OCI-LY7 (cell line): ENCODE measurements at regions not wholly inside any gene's neighbourhood (a gene's known extent, or its start where the extent isn't known, plus 50 kb on each side); places are given as distances from the start of the nearest gene placed in this dataset.

ENCODE experiments used
- CTCF ChIP-seq: fragments of 200-600 bp; sonication (generic); conservative IDR thresholded peaks from 2 replicates; pipeline ENCODE4 v1.5.1; 2014; ENCODE audit warnings: mild to moderate bottlenecking, antibody characterized with exemption, low read length, moderate library complexity, mixed read lengths
- EZH2phosphoT487 ChIP-seq: fragments of 200-600 bp; sonication (generic); IDR thresholded peaks from 2 replicates; pipeline ENCODE4 v1.6.1; 2018; ENCODE audit warnings: low read depth, borderline replicate concordance, mild to moderate bottlenecking, mixed run types, antibody characterized with exemption, low read length, moderate library complexity, mixed read lengths

- TF ChIP-seq CTCF (no peak), EZH2phosphoT487 (no peak)
These were observed 111.6 kb downstream of the NEUROD6 start for GRCh38 chr7:31228957-31229356.
